HG03442 (cell line): ENCODE measurements at regions not wholly inside any gene's neighbourhood (a gene's known extent, or its start where the extent isn't known, plus 50 kb on each side); places are given as distances from the start of the nearest gene placed in this dataset.
"Not testable (repeated sequence)": the region's sequence is repeated elsewhere in the genome, so short reads cannot be mapped to it uniquely, and the experiment has no call there.

ENCODE experiments used
- ATAC-seq: cut with Tn5 transposase; IDR thresholded peaks from one replicate; pipeline ENCODE4 v1.9.1; 2021; ENCODE audit warnings: mild to moderate bottlenecking, moderate library complexity; ENCODE audit not compliant: unreplicated experiment

DNA sequence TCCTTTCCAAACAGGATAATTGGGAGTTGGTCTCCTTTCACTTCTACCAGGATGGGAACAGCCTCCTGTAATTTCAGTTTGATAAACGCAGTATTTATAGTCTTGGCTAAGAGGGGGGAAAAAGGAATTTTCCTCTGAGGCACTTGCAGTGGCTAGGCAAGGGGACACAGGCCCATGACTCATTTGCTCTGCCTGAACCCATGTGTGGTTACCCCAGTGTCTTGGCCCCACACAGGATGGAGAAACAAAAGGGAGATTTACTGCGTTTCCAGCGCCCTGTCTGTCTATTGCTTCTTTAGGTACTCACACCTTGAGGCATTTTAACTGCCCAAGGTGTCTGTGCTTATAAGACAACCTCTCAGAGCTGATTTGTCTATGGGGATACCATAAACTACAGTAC, 74.8 kb upstream of the NEDD9 start:
- ATAC-seq, result no peak

GRCh38 chr6:11304946-11305345, 72.5 kb upstream of the NEDD9 start:
- ATAC-seq, result no peak

GRCh38 chr6:11299876-11300428, 67.5 kb upstream of the NEDD9 start:
- not testable (repeated sequence) for ATAC-seq

DNA sequence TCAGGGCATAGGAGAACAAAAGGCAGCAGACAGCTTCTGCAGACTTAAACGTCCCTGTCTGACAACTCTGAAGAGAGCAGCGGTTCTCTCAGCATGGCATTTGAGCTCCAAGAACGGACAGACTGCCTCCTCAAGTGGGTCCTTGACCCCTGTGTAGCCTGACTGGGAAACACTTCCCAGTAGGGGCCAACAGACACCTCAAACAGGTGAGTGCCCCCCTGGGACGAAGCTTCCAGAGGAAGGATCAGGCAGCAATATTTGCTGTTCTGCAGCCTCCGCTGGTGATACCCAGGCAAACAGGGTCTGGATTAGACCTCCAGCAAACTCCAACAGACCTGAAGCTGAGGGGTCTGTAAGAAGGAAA, 66.9 kb upstream of the NEDD9 start:
- not testable (repeated sequence) for ATAC-seq

- no peak for ATAC-seq
Observed at GRCh38 chr6:11298651-11299420, 66.4 kb upstream of the NEDD9 start.

DNA sequence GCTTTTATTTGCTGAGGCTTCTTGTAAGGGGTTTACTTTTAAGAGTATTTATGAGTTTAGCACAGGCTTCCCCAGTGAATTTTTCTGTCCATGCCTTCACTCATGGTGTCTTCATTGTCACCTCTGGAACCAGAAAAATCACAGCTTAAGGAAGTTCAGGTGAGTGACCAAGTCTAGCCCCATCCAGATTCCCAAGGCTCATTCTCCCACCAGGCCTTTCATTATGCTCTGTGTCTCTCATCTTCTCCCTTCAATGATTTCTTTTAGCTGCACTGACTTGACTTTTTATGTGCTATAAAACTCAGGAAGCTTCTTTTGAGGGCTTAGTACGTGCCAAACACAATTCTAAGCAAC, 64.9 kb upstream of the NEDD9 start:
- no peak for ATAC-seq

DNA sequence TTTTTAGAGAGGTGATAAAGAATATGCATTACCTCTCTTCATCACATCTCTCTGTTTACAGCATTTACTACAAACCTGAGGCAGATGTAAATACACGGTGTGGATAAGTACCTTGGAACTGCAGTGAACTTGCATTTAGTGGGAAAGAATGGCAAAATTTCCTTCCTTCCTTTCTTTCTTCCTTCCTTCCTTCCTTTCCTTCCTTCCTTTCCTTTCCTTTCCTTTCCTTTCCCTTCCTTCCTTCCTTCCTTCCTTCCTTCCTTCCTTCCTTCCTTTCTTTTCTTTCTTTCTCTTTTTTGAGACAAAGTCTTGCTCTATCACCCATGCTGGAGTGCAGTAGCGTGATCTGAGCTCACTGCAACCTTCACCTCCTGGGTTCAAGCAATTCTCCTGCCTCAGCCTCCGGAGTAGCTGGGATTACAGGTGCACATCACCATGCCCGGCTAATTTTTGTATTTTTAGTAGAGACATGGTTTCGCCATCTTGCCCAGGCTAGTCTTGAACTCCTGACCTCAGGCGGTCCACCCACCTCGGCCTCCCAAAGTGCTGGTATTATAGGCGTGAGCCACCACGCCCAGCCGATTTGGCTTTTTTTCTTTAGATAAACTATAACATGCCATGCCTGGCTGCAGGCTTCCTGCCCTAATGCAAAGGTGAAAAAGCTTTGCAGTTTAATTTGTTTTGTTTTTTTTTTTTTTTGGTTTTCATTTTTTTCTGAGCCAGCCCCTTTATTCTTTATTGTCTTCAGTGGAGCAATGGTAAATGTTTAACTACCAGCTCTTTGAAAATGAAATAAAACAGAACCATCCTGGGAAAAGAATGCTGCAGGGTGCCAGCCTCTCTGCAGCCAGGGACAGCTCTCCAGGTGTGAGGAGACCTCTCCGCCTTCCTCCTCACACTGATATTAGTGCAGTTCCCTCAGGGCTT, 64.2 kb upstream of the NEDD9 start:
- ATAC-seq, result no peak

DNA sequence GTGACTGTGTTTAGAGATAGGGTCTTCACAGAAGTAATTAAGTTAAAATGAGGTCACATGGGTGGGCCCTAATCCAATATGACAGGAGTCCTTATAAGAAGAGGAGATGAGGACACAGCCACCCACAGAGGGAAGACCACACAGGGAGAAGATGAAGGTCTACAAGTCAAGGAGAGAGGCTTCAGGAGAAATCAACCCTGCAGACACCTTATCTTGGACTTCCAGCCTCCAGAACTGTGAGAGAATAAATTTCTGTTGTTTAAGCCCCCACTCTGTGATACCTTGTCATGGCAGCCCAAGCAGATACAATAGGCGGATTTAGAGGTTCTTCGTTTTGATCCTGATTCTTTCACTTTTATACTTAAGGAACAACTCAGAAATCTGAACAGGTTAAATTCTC, 63.5 kb upstream of the NEDD9 start:
- no peak for ATAC-seq

GRCh38 chr6:11294228-11294627, 61.8 kb upstream of the NEDD9 start:
- ATAC-seq, result no peak

GRCh38 chr6:11292594-11293236, 60.2 kb upstream of the NEDD9 start:
- ATAC-seq, result no peak

- no peak for ATAC-seq
Observed at GRCh38 chr6:11292091-11292490, 59.6 kb upstream of the NEDD9 start.

- ATAC-seq, result peak; percentile 63
Observed at GRCh38 chr6:11291582-11291981, 59.1 kb upstream of the NEDD9 start.

DNA sequence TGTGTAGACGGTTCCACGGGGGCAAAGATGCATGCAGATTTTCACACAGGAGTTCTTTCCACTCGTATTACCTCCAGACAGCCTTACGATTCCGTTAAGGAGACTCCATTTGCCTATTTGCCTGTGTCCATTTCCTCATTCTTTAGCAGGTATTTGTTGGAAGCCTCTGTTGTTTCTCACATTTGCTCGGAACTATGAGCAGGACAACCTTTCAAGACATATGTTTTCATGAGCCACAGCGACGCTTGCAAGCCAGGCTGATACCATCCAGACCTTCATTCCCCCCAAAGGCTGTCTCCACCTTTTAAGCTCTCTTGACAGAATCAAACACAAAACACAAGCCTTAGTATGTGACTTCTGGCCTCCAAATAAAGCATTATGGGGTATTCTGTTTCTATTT, 57.6 kb upstream of the NEDD9 start:
- ATAC-seq, result no peak

- no peak for ATAC-seq
Observed at GRCh38 chr6:11288065-11288464, 55.6 kb upstream of the NEDD9 start.

- no peak for ATAC-seq
Observed at GRCh38 chr6:11284996-11285395, 52.5 kb upstream of the NEDD9 start.

DNA sequence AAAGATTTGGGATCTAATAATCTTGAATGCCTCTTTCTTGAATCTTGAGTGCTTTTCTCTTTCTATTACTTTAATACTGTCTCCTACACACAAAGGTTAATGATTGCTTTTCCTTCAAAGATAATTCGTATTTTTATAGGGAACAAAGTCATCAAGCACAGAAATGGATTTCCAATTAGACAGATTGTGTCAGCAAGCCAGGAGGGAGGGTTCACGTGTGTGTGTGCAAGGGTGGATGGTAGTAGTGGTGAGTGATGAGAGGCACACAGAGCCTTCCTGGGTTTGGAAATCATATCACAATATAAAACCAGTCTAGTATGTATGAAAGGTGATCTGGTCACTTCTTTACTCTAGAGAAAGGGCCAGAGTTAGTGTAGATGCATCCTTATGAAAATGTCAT, 51.2 kb upstream of the NEDD9 start:
- ATAC-seq, result no peak

DNA sequence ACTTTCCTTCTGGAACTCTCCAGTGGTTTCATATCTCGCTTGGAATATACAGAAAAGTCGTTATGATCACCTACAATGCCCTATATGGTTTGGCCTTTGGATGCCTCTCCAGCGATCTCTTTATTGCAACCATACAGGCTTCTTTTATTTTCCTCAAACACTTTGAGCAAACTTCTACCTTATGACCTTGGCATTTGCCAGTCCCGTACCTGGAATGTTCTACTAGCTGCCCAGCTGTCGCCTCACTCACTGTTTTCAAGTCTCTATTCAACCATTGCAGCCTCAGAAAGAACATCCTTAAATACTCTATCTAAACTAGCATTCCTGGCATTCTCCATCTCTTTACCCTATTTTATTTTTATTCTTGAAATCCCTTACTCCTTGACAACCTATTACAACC, 50.4 kb upstream of the NEDD9 start:
- no peak for ATAC-seq
